GM12864 (cell line): ENCODE measurements at regions not wholly inside any gene's neighbourhood (a gene's known extent, or its start where the extent isn't known, plus 50 kb on each side); places are given as distances from the start of the nearest gene placed in this dataset.

Source experiments
- DNase-seq: peaks from one replicate; pipeline ENCODE4 v3.0.0-alpha.2; 2011; ENCODE audit warnings: low read depth
- H3K4me3 ChIP-seq: 2 replicates; pipeline ENCODE4 v1.5.1; 2011; ENCODE audit warnings: mild to moderate bottlenecking, low read depth, low read length, control low read depth
- CTCF ChIP-seq: IDR thresholded peaks from 2 replicates; pipeline ENCODE4 v1.5.1; 2011; ENCODE audit warnings: low read depth, mild to moderate bottlenecking, moderate library complexity, low read length, control low read depth, inconsistent platforms; ENCODE audit errors: missing control alignments

GRCh38 chr12:115404761-115405470, 720.9 kb upstream of the TBX3 start:
- no peak for TF ChIP-seq CTCF
- DNase-seq, result no peak
- H3K4me3 ChIP-seq, result no peak overlapping the region

GRCh38 chr12:115403689-115404088, 719.7 kb upstream of the TBX3 start:
- no peak for TF ChIP-seq CTCF
- DNase-seq, result no peak
- H3K4me3 ChIP-seq, result no peak overlapping the region

- H3K4me3 ChIP-seq, result no peak overlapping the region
- TF ChIP-seq CTCF, result no peak
- DNase-seq, result no peak
These were observed 719.3 kb upstream of the TBX3 start for GRCh38 chr12:115403253-115403652.

GRCh38 chr12:115402443-115403180, 718.6 kb upstream of the TBX3 start:
- DNase-seq, result no peak
- H3K4me3 ChIP-seq, result no peak overlapping the region
- TF ChIP-seq CTCF, result no peak

GRCh38 chr12:115401761-115402160, 717.8 kb upstream of the TBX3 start:
- no peak for DNase-seq
- H3K4me3 ChIP-seq, result no peak overlapping the region
- TF ChIP-seq CTCF, result no peak

- no peak for TF ChIP-seq CTCF
- DNase-seq, result no peak
- H3K4me3 ChIP-seq, result no peak overlapping the region
These were observed 716.0 kb upstream of the TBX3 start for GRCh38 chr12:115400011-115400410.

GRCh38 chr12:115398311-115398781, 714.4 kb upstream of the TBX3 start:
- no peak for DNase-seq
- no peak overlapping the region for H3K4me3 ChIP-seq
- no peak for TF ChIP-seq CTCF
